ENCODE measurements at regions not wholly inside any gene's neighbourhood (a gene's known extent, or its start where the extent isn't known, plus 50 kb on each side); places are given as distances from the start of the nearest gene placed in this dataset.

DNA sequence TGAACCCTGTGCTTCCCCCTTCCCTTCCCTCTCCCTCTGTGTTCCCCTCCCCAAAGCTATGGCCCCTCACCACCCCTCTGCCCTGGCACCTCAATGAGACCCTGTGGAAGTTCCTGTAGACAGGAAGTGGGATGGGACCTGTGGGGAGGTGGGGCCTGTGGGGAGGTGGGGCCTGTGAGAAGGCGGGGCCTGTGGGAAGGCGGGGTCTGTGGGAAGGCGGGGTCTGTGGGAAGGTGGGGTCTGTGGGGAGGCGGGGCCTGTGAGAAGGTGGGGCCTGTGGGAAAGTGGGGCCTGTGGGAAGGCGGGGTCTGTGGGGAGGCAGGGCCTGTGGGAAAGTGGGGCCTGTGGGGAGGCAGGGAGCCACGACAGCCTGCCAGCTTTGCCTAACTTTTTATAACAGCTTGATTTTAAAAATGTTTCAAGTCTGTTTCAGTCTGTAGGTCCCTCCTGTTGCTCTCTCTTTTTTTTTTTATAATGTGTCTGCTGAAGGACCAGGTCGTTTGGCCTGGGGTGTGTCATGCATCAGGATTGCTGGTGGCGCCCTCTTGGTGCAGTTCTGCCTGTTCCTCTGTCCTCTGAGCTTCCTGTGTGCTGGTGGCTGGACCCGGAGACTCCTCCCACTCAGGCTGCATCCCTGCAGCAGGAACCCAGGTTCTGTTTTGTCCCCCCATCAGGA, 70.5 kb upstream of the SLCO4A1 start:
- Histone ChIP-seq H3K36me3 (no peaks in the 10 kb centered on the region), H3K4me1 (peaks cover 0 to 3% (median 0%) of the 10 kb centered on the region in 3 donors), H3K27me3 (peaks cover 10% of the 10 kb centered on the region), H3K4me3 (no peak overlapping the region), H3K9me3 (no peaks in the 10 kb centered on the region), H3K27ac (no peak overlapping the region)
- no peak for ATAC-seq
- no peak for TF ChIP-seq CTCF (IDR thresholded peaks at IDR 0.05)
- no peak for TF ChIP-seq POLR2A (IDR thresholded peaks at IDR 0.05)
- TF ChIP-seq POLR2AphosphoS5 (IDR thresholded peaks at IDR 0.05), result no peak
- no peak for TF ChIP-seq EP300 (IDR thresholded peaks at IDR 0.05)
- WGBS, 2 donors (ENCODE audit: low coverage in 1 of 2), result 62 to 80% methylated on average over 1 to 4 of the region's 9 CpGs

DNA sequence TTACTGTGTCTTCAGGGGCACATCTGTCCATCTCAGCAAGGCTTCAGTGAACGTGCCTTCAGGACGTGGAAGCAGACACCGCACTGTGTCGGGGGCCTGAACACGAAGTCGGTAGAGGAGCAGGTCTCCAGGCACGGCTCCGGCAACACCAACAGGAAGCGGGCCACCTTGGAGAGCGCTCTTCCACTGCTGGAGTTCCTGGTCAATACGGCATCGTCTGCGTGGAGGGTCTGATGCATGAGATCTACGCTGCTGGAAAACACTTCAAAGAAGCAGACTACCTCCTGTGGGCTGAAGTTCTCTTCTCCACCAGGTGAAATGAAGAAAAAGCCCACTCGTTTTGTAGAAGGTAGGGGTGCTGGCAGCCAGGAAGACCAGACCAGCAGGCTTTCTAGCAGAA, 69.3 kb upstream of the SLCO4A1 start:
- Histone ChIP-seq H3K4me3 (no peak overlapping the region), H3K27me3 (peaks cover 22% of the 10 kb centered on the region), H3K27ac (no peak overlapping the region), H3K4me1 (peaks cover 0 to 5% (median 0%) of the 10 kb centered on the region in 3 donors), H3K9me3 (no peaks in the 10 kb centered on the region), H3K36me3 (no peaks in the 10 kb centered on the region)
- WGBS, 2 donors (ENCODE audit: low coverage in 1 of 2), result 39 to 56% methylated on average over 1 to 3 of the region's 15 CpGs
- TF ChIP-seq EP300 (IDR thresholded peaks at IDR 0.05), result no peak
- TF ChIP-seq POLR2AphosphoS5 (IDR thresholded peaks at IDR 0.05), result no peak
- no peak for TF ChIP-seq POLR2A (IDR thresholded peaks at IDR 0.05)
- TF ChIP-seq CTCF (IDR thresholded peaks at IDR 0.05), result no peak
- ATAC-seq, result no peak

DNA sequence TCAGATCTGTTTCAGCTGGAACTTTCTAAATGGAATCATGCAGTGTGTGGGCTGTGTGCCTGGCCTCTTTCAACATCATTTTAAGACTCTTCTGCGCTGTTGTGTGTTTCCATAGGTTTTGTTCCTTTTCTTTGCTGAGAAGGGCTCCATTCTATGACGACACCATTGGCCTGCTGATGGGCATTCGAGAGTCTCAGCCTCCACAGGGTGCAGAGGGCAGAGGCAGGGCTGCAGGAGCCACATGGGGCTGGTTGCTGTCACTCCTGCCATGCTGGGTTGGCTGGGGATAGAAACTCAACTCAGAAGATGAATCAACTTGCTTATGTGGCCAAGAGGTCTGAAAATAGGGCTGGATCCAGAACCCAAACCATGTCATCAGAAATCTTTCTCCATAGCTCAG, 68.5 kb upstream of the SLCO4A1 start:
- TF ChIP-seq POLR2AphosphoS5 (IDR thresholded peaks at IDR 0.05) (no peak), CTCF (IDR thresholded peaks at IDR 0.05) (no peak), EP300 (IDR thresholded peaks at IDR 0.05) (no peak), POLR2A (IDR thresholded peaks at IDR 0.05) (no peak)
- Histone ChIP-seq H3K4me3 (no peak overlapping the region), H3K4me1 (peaks cover 0 to 11% (median 0%) of the 10 kb centered on the region in 3 donors), H3K27me3 (peaks cover 31% of the 10 kb centered on the region), H3K9me3 (no peaks in the 10 kb centered on the region), H3K27ac (no peak overlapping the region), H3K36me3 (no peaks in the 10 kb centered on the region)
- WGBS, 2 donors (ENCODE audit: low coverage in 1 of 2), result 38 to 40% methylated on average over 1 to 3 of the region's 3 CpGs
- ATAC-seq, result no peak

GRCh38 chr20:62574230-62574993, 67.9 kb upstream of the SLCO4A1 start:
- Histone ChIP-seq H3K27ac (no peak overlapping the region), H3K27me3 (peaks cover 36% of the 10 kb centered on the region), H3K4me3 (no peak overlapping the region), H3K4me1 (peaks cover 0 to 11% (median 0%) of the 10 kb centered on the region in 3 donors), H3K36me3 (no peaks in the 10 kb centered on the region), H3K9me3 (no peaks in the 10 kb centered on the region)
- no peak for ATAC-seq
- TF ChIP-seq POLR2A (IDR thresholded peaks at IDR 0.05) (no peak), CTCF (IDR thresholded peaks at IDR 0.05) (no peak), POLR2AphosphoS5 (IDR thresholded peaks at IDR 0.05) (no peak), EP300 (IDR thresholded peaks at IDR 0.05) (no peak)
- WGBS, 2 donors (ENCODE audit: low coverage in 1 of 2), result 72 to 82% methylated on average over 7 of the region's 23 CpGs
